GM04504 (cell line): ENCODE measurements at regions not wholly inside any gene's neighbourhood (a gene's known extent, or its start where the extent isn't known, plus 50 kb on each side); places are given as distances from the start of the nearest gene placed in this dataset.
A peak's percentile ranks its signal among the peaks of the same experiment; 100 is the strongest.

Experiments
- DNase-seq: peaks from one replicate; pipeline ENCODE4 v3.0.0-alpha.2; 2012; ENCODE audit warnings: low read depth

DNA sequence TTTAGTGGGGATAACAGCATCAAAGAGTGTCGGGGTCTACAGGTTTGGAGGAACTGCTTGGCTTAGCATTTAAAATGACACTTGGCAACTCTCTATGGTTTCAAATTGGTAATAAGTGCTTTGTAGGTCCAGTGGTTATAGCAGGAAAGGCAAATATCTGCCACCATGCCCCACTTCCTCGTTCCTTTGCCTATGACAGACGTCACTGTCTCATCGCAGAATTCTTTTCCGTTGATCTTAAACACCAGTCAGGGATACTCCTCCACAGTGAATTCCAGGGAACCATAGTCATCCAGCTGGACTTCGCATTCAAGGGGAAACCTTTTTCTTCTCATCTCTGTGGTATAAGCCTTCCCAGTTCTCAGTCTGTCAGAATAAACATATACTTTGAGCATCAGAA, 319.1 kb downstream of the GPAT3 start:
- peak; percentile 70 for DNase-seq

DNA sequence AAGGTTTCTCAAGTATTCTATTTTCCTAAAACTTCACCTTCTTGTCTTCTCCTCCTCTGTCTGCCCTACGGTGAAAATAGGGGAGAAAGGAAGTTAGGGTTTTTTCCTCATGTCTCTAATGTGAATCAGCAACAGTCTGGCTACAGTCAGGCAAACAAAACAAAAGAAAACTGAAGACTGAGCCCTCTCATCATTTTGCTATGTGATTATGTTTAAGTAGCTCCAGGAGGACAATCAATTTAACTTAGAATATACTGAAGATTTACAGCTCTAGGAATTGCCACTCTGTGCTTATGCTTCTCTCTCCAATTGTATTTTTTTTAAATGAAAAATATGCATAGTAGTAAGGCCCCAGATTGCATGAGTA, 316.2 kb downstream of the GPAT3 start:
- DNase-seq = peak; percentile 39

DNA sequence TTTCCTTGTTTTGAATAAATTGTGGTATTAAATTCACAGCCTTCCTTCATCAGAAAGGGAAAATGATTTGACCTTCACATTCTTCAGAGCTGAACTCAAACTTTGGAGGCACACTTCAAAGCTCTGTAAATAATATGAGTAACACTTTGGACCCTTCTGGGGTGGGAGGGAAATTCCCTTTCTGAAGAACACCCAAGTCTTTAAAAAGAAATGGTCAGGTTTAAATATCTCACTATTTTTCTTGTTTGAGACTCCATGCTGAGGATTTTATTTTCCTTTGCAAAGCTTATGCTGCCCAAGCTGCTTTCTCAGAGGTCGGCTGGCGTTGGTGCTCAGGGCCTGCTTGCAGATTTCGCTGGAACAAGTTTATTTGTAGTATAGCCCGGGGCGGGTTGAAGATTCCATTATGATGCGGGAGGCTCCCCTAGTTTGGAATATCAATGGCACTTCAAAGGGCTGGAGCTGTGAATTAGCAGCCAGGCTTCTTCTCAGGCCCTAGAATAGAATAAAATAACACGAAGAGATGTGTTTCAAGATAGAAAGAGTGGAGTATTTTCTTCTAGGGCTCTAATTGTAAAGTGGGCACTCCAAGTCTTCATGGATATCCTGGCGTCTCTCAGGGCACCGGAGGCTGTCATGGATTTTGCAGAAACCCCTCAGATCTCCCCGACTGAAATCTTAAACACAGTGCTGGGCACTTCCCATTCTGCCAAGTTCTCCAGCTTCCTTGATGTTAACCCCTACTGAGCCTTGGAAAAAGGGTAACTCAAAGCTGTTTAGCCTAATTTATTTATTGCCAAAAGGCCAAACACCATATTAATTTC, 315.6 kb downstream of the GPAT3 start:
- DNase-seq = no peak

DNA sequence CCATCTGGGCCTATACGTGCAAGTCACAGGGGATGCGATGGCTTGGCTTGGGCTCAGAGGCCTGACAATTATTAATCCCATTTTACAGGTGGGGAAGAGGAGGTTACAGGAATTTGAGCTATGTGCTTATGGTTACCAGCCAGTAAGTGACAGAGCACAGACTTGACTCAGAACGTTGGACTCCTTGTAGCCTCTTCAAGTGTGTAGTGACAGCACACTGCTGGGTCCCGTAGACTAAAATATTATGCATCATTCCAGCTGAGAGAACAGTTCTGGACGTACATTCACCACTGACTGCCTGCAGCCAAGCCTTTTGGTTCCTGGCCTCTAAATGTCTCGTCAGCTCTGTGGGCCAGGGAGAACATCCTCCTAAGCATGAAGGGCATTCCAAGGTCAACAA, 314.5 kb downstream of the GPAT3 start:
- no peak for DNase-seq

DNA sequence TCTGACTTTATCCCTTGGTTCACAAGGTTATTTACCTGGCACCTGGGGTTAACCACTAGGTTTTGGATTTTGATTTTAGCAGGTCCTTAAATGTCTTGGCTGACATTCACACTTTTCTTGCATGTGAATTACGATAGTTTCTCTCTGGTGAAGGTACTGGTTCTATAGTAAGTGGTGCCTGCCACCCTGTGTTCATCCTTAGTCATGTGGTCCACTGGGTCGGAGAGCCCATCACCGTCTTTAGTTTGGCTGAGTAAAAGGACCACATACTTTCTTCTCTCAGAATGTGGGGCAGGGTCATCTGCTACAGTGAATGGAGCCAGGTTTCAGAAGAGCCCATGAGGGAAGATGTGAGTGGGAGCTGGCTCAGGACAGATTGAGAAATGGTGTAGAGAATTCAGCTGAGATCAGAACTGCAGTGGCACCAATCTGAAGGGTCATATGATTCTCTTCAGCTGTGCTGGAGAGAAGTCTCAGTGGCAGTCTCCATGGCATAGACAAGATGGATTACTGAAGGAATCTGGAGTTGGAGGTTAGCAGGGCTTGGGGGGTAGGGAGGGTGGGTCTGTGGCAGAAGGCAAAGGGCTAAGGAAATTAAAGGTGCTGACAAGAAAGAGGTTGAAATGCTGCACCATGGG, 310.4 kb downstream of the GPAT3 start:
- no peak for DNase-seq

DNA sequence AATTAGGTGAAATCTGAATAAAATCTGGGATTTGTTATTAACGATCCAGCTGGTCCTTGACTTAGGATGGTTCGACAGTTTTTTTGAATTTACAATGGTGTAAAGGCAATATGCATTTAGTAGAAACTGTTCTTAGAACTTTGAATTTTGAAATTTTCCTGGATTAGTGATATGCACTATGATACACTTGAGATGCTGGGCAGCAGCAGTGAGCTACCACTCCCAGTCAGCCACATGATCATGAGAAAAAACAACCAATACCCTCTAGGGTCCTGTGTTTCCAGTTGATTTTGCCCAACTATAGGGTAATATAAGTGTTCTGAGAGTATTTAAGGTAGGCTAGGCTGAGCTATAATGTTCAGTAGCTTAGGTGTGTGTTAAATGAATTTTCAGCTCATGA, 303.7 kb downstream of the GPAT3 start:
- no peak for DNase-seq

DNA sequence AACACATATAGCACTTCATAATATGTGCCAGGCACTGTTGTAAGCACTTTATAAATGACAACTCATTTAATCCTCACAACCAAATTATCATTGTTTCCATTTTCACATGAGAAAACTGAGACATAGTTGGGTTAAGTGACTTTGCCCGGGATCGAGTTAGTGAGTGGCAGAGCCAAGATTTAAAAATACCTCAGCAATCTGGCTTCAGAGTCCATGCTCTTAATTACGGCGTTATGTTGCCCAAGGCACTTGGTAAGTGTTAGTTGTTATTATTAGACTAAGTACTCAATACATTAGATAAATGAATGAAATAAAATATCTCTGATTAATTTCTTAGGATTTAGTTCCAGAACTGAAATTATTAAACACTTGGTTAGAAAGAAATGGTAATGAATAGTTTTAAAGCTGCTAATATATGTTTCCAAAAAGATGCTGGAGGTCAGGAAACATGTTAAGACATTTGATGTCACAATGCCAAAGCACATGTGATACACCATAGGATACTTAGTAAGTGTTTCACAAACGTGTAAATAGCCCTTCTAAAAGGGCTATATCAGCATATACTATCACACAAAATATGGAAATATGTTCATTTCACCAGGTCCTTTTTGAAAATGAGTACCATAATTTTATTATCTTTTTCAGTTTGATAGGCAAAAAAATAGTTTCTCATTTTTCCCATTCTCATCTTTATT, 301.9 kb downstream of the GPAT3 start:
- no peak for DNase-seq

DNA sequence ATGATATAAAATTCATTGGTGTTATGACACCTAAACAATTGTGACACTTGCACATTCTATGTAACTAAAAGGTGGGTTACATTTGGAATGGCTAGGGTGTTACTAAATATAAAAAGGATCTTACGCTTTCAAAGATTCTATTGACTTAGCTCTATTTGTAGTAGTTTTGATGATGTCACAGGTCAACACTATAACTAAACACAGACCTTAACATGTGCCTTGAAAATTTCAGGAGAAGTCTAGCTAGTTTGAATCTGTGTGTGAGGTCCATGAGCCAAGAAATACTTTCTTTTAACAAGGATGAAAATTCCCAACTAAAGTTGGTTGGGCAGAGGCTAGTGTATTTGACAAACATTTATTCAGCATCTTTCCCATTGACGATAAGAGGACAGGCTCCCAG, 298.0 kb downstream of the GPAT3 start:
- no peak for DNase-seq

DNA sequence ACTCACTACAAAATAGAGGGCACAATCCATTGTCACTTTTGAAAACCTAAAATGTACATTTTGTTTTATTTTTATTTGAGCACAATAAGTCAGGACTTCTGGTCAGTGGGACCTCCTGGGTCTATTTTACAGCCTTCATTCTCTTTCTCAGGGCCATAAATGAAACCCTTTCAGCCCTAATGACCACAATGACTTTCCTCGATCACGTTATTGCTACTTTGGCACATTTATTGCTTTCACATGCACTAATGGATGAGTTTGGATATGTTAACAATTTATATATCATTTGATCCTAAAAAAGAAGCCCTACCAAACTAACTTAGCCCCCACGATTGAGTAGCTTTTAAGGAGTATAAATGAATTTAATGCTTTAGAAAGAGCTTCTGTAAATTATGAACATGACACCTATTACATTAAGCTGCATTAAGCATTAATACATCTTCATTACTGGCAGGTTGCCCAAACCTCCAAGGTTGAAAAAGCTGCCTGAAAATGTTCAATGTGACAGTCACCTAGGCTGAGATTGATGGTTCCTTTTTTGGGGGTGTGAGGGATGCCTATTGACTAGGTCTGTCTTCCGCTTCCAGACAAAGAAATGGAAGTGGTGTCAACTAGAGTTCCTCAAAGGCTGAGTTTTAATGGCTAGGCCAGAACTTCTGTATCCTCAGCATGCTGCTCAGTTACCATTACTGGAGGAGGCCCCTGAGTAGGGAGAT, 296.4 kb downstream of the GPAT3 start:
- DNase-seq = no peak

DNA sequence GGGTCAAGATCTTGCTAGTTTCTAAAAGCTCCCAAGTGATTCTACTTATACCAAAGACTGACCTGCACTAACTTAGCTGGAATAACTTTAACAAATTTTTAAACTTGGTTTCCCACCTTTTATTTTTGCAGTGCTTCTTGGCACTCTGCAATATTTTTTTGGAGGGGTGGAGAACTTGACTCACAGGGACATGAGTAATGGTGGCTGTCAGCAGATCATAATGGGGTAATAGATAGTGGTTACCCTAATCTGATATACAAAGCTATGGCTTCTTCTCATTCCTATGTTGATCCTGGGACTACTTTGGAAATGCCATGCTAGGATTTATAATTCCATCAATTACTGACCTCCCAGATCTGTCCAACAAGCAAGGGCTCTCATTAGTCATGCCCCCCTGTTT, 295.7 kb downstream of the GPAT3 start:
- DNase-seq = no peak

DNA sequence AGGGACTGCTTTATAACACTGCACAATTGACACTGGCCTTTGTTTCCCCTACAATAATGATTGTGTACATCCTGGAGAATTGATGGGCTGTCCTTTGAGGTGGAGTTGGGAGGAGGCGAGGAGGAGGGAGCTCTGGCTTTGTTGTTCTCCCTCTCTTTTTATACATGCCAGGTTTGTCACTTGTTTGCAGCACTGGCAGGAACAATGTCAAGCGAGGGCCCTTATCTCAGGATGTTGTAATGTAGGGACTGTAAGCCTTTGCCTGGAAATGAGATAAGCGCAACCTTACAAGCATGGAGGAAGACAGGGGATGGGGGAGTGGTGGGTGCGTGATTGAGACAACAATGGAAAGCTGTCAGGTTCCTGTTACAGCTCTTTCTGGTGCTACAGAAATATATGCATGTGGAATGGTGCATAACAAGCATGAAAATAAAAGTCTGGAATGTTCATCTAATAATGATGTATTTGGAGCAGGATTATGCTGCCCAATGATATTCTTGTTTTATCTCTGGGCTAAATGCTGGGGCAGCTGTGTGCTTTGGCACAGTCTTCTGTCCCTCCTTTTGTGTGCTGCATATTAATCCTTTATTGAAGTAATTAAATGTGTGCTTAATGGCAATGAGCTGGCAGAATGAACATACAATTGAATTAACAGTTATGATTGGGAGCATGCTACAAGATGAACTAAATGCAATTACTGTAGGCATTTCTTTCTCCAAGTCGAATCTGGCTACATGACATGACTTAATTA, 294.4 kb downstream of the GPAT3 start:
- DNase-seq = no peak

DNA sequence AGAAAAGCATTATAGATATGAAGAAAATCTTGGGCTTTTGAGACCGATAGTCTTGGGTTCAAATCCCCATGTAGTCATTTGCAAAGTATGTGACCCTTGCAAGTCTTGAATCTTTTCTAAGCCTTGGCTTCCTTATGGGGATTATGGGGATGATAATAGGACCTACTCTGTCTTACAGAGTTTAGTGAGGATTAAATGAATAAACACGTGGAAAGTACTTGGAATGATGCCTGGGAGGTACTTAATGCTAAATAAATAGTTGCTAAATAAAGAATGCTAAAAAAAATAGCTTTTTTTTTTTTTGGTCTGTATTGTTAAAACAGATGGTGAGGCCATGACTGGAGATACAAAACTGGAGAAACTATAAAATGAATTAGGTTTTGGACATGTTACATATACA, 292.7 kb downstream of the GPAT3 start:
- no peak for DNase-seq

DNA sequence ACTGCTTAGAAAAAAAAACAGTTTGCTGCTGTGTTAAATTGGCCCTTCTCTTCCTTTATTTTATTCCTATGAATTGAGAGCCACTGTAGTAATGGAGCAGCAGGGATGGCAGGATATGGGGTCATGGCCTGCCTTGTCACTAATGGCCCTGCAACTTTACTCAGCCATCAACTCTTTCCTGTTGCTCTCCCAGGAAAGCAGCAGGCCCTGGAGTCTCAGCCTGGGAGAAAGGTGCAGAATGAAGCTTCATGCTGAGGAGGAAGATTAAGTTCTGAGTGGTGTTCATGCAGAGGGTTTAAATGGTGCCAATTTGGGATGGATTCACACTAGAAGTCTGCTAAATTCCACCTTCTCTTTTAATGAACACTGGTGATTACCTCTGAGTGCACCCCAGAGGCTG, 285.6 kb downstream of the GPAT3 start:
- DNase-seq = no peak

DNA sequence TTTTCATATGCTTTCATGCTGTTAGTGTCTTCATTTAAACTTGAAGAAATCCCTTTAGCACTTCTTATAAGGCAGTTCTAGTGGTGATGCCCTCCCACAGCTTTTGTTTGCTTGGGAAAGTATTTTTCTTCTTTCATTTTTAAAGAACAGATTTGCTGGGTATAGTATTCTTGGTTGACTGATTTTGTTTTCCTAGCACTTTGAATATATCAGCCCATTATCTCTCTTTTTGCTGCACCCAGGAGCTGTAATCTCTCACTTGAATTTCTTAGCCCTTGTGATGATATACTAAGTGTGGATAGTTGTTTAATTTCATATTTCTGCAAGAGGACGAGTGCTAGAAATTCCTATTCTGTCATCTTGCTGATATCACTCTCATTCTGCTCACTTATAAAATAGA, 283.7 kb downstream of the GPAT3 start:
- no peak for DNase-seq

DNA sequence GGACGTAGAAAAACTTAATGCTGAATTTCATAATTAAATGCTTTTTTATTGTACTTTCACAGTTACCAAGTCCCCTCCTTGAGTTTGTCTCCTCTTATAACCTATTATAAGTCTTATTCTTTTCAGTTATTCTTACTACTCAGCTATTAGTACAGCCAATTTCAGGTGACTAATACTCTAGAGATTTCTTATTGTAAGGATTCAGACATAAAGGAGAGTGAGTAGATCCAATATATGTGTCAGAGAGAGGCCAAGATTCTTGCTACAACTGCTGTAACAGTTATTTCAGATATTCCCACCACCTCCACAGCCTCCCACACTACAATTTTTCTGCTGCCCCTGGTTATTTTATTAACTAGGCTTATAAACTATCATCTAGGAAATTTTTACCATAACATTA, 274.5 kb downstream of the GPAT3 start:
- DNase-seq = no peak

DNA sequence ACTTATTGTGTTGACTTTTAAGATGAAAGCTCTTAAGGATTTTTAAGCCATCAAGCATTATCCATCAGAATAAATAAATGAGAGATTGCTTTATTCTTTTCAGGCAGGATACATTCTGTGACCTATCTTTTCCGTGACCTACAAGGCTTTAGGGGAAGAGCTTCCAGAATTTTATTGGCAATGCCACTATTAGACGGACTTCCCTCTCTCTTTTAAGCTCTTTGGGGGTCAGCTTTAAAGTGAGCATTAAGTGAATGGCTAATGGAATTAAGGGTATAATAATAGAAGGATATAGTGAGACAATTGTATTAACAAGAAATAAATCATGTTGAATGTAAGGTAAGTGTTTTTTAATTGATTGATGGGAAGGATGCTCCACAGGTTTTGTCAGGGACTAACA, 273.7 kb downstream of the GPAT3 start:
- no peak for DNase-seq

DNA sequence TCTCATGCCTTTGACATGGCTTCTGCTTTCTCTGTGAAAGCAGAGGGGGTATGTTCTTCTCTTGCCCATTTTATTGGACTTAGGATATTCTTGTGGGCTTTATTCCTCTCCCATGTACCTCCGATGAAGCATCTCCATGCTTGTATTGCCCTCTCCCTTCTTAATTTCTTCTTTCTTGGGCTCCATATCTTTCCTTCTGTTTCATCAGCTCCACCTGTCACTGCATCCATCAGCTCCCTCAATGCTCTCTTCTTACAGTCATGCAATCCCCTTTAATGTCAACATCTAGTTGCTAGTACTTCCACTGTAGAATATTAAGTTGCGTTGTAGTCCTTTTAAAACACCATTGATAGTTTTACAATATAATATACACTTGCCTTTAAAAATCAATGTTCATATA, 257.6 kb downstream of the GPAT3 start:
- no peak for DNase-seq

DNA sequence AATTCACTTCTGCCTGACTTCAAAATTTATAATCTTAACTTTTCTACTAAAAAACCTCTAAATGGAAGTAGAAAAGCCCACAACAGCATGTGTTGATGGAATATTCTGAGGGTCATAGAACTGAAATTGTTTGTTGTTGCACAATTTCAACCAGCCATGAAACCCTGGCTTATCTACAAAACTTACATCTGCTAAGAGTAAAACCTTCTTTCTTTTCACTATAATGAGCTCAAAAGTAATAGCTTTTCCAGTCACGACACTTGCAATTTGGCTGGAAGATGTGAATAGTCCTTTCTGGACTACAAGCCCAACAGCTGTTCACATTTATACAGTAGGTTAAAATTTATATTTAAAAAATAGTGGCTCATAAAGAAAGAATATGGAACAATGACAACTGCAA, 250.0 kb downstream of the GPAT3 start:
- peak; percentile 34 for DNase-seq

DNA sequence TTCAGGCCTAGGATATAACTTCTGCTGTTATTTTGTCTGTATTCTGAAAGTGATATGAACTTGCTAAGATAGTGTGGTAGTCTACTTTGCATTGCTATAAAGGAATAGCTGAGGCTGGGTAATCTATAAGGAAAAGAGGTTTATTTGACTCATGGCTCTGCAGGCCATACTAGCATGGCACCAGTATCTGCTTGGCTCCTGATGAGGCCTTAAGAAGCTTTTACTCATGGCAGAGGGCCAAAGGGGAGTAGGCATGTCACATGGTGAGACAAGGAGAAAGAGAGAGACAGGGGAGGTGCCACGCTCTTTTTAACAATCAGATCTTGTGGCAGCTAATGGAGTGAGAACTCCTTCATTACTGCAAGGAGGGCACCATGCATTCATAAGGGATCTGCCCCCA, 247.3 kb downstream of the GPAT3 start:
- no peak for DNase-seq

DNA sequence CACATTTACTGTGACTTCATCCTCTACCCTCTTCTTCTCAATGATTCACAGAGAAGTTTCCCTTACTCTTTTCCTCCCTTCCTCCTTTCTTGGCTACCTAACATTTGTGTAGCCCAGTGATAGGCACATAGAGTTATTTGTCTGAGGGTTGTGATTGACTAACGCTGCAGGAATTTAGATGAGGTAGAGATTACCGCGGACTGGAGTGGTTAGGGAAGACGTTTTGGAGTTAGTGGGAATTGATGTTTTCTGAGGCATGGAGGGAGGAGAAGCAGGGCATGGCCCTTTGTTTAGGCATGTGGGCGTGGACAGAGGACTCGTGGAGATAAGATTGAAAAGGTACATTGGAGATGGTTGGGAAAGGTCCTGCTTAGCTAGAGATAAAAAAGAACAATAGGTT, 246.7 kb downstream of the GPAT3 start:
- DNase-seq = no peak

DNA sequence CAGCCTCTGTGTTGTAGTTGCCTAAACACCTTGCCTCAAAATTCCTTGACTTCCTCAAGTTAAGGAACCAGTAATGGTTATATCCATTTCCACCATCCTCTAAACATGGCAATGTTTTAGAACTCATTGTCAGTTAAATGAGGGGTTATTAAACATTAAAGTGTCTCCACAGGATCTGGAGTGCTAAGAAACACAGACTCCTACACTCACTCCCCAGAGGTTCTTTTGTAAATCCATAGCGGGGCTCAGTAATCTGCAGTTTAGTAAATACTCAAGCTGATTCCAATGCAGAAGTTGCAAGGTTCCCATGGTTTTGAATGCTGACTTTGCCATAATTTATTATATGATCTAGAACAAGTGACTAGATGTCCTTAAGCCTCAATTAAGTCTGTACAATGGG, 245.5 kb downstream of the GPAT3 start:
- DNase-seq = no peak
